WI38 (cell line): ENCODE measurements at regions not wholly inside any gene's neighbourhood (a gene's known extent, or its start where the extent isn't known, plus 50 kb on each side); places are given as distances from the start of the nearest gene placed in this dataset.

Experiments used
- H3K4me3 ChIP-seq: 2 replicates; pipeline ENCODE4 v1.5.1; 2011; ENCODE audit warnings: low read depth, mild to moderate bottlenecking, control low read depth, low read length
- TF ChIP-seq, protein P1 (sequence below): IDR thresholded peaks from 2 replicates; pipeline ENCODE4 v1.5.1; 2012; ENCODE audit warnings: low read depth, mild to moderate bottlenecking, control low read depth, low read length

DNA sequence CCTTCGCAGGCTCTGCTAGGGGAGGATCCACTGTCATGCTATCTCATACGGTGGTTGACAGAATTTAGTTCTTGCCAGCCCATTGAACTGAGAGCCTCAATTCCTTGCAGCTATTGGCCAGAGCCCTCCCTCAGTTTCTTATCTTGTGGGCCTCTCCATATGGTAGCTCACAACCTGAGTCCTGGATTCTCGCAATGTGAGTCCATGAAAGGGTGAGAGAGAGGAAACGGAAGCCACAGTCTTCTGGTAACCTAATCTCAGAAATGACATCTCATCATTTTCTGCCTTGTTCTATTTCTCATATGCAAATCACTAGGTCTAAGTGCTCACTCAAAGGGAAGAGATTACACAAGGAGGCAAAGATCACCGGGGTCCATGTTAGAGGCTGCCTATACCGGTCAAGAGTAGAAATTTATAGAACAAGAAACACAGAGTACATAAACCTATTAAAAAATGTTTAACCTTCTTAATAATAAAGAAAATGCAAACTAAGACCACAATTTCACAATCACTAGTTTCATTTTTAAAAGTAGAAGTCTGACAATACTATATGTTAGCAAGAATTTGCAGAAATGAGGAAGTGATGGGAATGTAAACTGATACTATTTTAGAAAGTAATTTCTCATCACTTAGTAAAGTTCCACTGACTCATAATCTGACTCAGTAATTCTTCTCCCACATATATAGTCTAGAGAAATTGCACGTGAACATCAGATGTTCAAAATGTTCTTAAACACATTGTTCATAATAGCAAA lies 378.4 kb upstream of the AGTR1 start:
- no peak overlapping the region for H3K4me3 ChIP-seq
- TF ChIP-seq, protein P1, sequence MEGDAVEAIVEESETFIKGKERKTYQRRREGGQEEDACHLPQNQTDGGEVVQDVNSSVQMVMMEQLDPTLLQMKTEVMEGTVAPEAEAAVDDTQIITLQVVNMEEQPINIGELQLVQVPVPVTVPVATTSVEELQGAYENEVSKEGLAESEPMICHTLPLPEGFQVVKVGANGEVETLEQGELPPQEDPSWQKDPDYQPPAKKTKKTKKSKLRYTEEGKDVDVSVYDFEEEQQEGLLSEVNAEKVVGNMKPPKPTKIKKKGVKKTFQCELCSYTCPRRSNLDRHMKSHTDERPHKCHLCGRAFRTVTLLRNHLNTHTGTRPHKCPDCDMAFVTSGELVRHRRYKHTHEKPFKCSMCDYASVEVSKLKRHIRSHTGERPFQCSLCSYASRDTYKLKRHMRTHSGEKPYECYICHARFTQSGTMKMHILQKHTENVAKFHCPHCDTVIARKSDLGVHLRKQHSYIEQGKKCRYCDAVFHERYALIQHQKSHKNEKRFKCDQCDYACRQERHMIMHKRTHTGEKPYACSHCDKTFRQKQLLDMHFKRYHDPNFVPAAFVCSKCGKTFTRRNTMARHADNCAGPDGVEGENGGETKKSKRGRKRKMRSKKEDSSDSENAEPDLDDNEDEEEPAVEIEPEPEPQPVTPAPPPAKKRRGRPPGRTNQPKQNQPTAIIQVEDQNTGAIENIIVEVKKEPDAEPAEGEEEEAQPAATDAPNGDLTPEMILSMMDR, result no peak

DNA sequence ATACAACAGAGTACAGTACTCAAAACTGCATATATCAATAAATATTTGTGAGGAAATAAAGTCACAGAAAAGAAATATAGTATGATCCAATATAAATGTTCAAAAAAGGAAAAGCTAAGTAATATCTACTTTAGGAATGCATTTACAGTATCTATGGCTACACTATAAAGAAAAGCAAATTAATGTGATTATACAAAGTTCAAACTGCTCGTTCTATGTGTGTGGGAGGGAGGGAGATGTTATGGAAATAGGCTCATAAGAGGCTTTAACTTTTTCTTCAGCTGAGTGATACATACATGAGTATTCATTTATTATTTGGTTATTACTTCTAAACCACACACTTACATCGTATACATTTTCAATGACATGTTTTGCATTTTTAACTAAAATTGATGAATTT lies 377.7 kb upstream of the AGTR1 start:
- H3K4me3 ChIP-seq, result no peak overlapping the region
- TF ChIP-seq, protein P1, result no peak

DNA sequence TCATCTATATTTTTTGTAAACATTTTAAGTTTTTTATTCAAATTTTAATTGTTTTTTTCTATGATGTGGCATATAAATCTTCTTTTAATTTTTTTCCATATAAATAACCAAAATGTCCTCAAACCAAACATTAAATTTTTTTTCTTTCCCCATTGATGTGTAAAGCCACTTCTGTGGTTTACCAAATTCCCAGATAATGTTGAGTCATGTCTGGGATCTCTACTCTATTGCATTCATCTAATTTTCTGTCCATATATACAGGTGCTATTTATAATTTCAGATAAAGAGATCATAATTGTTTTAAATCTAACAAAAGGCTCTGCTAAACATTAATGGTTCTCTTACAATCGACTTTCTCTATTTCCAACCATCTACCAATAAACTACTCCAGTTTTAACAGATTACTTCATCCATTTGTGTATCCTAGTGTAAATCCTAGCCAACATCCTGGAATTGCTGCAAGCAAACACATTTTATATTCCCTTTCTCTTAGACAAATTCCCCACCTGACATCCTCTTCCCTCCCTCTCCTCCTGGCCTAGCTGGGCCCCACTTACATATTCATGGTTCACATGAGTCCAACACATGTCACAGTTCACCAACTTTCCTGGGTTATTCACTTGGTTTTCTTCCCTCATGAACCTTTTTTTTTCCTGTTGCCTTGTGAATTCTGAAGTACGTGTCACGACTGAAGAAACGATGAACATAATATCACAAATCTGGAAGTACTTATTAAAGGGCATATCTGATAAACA lies 368.0 kb upstream of the AGTR1 start:
- TF ChIP-seq, protein P1, result no peak
- no peak overlapping the region for H3K4me3 ChIP-seq

DNA sequence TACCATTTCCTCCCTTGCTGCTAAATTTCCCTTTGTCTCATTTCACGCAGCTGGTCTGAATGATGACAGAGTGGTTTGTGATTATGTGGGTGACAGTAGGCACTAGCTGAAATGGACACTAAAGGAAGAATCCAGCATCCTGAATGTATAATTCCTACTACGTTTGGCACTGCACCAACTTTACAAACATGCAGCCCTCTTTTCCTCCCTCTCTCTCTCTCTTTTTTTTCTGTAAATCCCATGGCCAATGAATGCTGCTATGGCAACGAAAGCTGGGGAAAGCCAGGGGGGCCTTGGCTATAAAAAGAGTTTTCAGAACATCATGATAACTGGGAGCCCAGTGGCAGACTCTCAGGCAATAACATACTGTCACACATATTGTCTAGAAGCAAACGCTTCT lies 367.2 kb upstream of the AGTR1 start:
- TF ChIP-seq, protein P1, result no peak
- no peak overlapping the region for H3K4me3 ChIP-seq

DNA sequence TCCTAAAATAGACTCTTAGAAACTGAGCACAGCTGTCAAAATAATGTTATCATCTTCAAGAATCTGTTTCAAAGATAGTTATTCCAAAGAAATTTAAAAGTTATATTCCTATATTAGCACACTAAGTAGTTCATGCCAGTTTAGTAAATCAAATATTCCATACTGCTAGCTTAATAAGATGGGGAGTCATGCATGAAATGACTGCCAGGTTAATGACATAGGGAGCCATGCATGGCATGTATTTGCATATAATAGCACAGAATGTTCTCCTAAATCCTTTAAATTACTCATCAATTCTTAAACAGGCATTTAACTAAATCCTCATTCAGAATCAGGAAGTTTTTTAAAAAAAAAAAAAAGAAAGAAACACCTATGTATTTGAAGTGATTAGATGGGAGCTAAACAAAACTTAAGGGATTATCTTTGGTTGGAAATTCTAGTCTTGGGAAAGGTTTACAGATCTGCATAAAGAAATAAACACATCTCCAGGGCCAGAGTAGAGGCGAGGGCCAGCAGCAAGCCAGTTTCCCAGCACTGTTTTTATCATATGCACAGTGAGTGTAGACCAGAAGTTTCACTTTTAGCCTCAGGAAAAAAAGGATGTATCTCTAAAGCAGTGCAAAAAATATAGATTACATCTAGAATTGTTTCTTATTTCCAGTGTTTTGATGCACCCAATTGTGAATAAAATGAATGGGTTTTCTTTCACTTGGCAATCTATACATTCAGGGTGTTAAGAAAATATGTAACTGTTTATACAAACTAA lies 366.4 kb upstream of the AGTR1 start:
- H3K4me3 ChIP-seq, result no peak overlapping the region
- TF ChIP-seq, protein P1, result no peak

DNA sequence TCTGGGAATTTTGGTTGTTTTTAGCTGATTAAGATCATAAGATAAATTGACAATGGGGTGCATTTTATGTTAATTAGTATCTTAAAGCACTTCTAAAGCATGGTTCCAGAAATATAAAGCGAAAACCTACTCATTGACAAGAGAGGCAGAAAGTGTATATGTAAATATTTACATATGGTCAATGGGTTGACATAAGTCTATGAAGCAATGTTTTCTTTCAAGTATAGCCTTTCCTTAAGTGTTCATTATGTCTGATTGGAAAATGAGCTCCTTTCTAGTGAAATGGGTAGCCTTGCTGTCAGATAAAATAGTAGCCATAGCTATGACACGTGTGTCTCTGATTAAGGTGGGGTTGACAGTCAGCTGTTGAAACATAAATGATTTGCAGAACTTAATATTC lies 365.2 kb upstream of the AGTR1 start:
- no peak overlapping the region for H3K4me3 ChIP-seq
- TF ChIP-seq, protein P1, result no peak

DNA sequence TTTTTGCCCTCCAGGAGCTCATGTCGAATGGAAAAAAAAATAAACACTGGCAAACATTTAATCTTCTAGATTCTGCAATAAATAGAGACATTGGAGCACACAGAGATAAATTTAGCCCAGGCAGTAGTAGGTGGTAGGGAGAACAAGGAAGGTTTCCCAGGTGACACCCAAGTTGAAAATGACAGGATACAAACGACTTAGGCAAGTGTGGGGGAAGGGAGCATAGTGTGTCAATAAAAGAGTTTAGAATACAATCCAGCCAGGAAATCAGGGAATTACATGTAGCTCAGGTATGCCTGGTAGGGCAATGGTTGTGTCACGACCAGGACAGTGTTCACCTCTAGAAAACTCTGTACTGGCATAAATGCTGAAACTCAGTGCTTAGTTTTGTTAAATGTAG lies 364.6 kb upstream of the AGTR1 start:
- H3K4me3 ChIP-seq, result no peak overlapping the region
- TF ChIP-seq, protein P1, result no peak
